GM18508 (cell line): ENCODE measurements at regions not wholly inside any gene's neighbourhood (a gene's known extent, or its start where the extent isn't known, plus 50 kb on each side); places are given as distances from the start of the nearest gene placed in this dataset.

Experiments used
- ATAC-seq: cut with Tn5 transposase; IDR thresholded peaks from one replicate; pipeline ENCODE4 v1.9.1; 2021; ENCODE audit warnings: moderate number of reproducible peaks; ENCODE audit not compliant: insufficient read depth, unreplicated experiment

DNA sequence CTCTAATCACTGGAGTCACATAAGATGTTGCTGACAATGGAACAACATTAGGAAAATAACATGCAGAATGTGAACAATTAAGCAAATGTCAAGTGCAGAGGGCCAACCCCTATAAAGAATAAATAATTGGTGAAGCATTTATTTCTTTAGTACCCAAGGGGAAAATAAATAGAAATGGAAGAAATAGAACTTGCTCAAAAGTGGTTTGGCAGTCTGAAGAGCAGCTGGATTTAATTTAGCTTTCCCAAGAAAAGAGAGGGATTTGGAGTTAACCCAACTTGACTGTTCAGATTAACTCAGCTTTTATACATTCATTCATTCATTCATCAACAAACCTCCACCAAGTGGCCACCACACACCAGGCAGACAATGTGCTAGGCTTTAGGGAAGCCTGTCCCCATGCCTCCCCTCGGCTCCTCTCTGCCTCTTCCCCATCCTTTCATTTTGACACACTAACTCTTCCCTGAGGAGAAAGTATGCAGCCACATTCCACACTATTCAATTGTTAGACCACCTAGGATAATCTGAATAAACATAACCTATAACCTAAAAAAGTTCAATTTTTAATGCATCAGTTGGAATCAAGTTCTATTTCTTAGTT is 295.5 kb downstream of the AHR start:
- ATAC-seq = no peak

DNA sequence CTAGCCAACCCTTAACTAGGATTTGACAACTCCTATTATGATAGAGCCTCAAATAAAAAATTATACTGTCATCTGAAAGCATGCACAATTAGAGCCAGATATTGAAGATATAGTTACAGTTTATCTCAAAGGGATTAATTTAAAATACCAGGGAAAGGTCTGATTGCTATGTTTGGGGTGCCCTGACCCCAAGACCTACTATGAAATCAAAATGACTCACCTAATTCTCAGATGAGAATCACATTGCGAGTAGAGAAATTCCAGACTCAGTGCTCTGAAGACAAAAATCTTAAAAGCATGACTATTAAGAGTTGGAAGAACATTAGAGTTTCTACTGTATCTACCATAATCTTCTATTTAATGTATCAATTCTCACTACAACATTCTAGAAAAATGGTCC is 297.1 kb downstream of the AHR start:
- ATAC-seq = no peak

DNA sequence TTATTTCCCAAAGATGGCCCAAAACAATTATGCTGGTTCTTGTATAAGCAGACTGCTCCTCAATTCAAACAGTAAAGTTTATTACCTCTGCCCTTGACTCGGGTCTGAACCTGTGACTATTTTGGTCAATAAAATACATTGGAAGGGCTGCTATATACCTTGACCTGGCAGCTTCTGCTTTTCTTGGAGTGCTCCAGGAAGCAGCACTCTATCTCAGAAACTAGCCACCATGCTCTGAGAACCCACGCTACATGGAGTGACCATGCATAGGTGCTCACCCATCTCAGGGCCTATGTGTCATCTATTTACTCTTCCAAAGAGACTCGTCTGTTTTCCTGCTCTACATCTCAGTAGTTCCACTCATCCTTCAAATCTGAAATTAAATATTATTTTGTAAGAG is 299.9 kb downstream of the AHR start:
- no peak for ATAC-seq

DNA sequence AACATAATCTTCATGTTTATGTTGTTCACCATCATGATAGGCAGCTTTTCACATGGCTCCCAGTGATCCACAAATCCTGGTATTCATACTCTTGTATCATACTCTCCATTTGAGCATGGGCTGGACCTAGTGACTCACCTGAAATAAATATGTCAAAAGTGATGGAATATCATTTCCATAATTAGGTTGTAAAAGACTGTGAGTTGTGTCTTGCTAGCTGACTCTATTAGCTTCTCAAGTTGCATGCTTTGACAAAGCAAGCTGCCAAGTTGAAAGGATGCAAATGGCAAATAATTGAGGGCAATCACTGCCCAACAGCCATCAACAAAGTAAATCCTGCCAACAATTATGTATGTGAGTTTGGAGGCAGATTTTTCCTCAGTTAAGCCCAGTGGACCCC is 300.4 kb downstream of the AHR start:
- ATAC-seq = no peak

DNA sequence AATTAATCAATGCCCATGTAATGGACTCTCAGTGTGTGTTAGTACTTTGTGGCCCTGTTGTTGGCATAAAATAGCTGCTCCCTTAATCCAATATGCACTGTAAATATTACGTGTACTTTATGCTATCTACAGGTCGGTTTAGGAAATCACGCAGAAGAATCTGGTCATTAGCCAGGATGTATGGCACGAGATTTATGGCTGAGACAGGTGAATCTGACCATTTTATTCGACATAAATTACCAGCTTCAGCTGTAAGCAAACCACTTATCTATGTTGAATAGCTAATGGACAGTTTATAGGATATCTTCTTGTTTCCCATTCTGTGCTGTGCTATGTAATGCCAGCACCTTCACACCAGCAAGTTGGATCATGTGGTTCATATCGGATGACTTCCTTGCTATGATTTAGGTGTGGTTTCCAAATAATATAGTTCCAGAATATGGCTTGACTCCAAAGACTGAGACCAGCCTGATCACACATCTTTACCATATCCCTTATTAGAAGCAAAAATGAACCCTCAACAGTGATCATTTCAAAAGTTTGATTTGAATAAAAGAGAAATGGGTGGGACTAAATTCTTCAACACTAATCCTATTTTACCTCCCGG is 301.4 kb downstream of the AHR start:
- no peak for ATAC-seq

DNA sequence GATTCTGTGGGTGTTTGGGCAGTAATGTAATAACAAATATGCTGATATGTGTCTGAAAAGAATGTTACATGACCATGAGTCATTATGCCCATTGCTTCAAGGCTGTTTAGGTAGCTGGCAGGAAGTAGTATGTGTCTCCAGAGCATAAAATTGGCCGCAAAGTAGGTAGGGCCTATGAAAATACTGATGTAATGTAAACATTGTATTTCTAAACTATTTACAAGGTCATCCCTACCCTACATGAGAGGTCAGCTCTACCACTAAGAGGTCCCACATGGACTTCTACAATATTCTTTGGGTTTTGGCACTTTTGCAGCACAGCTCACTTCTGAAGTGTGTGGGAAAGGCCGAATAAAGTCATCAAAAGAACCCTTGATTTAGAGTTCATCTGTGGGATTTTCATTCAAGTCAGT is 301.9 kb downstream of the AHR start:
- no peak for ATAC-seq

DNA sequence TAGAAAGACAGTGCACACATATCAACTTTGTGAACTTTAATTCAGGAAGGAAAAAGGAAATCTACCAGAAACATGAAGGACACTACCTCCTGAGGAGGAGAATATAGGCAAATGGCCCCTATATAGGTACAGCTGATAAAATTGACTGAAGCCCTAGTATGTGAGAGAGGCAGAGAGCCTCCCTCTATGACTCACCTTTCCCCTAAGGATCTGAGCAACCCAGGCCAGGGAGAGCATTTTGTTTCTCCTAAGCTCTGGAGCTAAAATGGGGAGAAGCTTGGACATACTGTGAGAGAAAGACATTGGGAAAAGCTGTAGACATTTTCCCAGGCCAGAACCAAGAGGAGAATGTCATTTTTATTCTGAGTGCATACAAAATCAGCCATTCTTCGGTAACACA is 303.5 kb downstream of the AHR start:
- no peak for ATAC-seq

DNA sequence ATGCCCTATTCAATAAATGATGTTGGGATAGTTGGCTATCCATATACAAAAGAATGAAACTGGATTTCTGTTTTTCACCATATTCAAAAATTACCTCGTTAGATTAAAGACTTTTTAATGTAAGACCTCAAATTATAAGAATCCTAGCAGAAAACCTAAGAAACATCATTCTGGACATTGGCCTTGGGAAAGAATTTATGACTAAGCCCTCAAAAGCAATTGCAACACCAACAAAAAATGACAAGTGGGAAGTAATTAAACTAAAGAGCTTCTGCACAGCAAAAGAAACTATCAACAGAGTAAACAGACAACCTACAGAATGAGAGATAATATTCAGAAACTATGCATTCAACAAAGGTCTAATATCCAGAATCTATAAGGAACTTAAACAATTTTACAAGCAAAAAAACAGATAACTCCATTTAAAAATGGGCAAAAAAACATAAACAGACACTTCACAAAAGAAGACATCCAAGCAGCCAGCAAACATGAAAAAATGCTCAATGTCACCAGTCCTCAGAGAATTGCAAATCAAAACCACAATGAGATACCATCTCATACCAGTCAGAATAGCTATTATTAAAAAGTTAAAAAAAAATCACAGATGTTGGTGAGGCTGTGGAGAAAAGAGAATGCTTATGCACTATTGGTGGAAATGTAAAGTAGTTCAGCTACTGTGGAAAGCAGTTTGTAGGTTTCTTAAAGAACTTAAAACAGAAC is 309.8 kb downstream of the AHR start:
- no peak for ATAC-seq

DNA sequence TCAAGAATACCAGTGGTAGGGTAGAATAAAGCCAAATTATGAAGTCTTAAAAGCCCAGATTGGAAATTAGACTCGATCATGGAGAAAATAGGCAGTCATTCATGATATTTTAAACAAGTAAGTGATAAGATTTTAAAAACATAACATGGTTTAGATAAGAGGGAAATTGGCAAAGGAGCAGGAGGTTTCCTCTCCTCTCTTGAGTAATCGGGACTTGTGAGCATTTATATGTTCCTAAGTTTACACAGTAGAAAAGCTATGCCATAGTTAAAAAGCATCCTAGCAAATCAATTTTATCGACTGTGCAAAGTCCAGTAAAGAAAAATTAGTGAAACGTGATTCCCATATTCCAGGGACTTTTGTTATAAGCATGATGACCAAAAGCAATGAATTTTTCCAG is 313.2 kb downstream of the AHR start:
- no peak for ATAC-seq

DNA sequence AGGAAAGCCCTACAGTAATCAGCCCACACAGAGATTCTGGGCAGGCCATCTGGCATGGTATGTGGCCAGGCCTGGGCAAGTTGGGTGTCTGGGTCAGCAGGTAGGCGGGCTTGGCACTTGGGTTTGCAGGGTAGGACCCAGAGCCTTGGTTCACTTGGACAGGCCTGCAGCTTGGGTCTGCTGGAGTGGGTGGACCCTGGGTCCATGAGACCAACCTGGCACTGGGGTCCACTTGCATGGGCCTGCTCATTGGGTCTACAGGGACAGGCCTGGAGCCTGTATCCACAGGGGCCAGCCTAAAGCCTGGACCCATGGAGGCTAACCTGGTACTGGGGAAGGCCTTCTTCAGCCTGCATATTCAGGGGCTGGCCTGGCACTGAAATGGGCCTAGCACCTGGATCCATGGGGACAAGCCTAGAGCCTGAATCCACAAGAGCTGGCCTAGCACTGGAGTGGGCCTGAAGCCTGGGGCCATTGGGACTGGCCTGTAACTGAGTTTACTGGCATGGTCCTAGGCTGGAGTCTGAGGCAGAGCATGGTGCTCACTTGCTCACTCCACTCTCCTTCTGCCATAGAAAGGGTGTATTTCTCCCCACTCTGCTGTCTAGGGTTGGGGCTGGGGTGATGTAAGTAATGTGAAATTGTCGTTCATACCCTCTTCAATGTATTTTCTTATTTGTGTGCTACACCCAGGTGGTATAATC is 315.0 kb downstream of the AHR start:
- no peak for ATAC-seq

DNA sequence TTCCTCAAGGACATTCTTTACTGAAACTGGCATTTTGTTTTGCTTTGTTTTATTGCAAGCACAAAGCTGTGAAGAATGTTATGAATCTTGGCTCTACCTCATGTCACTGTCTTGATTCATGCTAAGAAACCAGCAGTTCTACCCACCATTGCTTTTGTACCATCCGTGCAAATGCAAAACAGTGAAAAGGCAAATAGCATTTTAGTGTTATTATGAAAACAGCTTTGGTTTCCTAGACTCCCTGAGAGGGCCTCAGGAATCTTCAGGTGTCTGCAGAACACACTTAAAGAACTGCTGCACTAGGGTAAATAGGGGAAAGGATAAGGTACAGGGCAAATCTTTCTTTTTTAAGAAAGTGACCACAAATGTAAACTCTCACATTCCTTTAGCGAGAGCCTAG is 318.9 kb downstream of the AHR start:
- ATAC-seq = no peak

DNA sequence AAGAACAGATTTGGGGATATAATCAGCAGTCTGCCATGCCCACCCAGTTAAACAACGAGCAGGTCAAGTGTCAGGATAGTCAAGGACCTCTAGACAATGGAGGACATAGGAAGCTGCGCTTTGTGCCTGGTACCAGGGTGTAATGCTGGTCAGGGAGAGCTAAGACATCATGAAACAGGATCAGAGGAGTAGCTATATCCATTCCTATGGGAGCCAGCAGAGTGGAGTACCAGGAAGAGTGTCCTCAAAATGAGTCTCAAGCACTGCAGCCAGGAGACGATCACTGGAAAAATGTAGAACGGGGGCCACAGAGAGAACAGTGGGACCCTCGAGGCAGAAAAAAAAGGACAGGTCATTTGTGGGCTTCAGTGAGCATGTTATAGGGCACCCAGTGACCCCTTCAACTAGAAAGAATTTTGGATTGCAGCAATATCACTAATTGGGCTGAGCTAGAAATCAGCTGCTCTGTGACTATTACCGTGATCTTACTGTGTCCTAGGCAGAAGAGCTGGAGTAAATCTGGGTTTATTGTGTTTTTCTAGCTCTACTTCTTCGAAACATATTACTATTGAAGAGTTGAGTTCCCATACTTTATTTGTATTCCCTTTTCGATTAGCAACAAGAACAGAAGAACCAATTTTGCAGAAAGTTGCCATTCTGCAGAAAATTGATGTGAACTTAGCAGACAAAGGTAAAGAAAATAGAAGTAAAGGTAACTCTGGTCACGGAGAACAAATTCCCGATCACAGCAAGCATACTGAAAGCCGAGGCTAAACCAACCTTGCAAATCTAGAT is 319.6 kb downstream of the AHR start:
- no peak for ATAC-seq

DNA sequence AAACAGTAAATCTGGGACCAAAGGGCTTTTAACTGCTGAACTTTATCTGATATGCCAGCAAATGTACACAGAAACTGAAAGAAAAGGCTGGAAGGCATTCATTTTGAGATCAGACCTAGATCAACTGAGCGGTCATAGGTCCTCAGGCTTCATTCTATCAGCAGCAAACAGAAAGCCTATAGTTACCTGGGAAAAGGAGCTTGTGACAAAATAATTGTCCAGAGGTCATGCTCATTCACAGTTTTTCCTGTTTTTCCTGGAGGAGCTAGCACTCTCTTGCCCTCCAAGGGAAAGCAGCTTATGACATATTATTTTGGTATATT is 320.2 kb downstream of the AHR start:
- no peak for ATAC-seq

DNA sequence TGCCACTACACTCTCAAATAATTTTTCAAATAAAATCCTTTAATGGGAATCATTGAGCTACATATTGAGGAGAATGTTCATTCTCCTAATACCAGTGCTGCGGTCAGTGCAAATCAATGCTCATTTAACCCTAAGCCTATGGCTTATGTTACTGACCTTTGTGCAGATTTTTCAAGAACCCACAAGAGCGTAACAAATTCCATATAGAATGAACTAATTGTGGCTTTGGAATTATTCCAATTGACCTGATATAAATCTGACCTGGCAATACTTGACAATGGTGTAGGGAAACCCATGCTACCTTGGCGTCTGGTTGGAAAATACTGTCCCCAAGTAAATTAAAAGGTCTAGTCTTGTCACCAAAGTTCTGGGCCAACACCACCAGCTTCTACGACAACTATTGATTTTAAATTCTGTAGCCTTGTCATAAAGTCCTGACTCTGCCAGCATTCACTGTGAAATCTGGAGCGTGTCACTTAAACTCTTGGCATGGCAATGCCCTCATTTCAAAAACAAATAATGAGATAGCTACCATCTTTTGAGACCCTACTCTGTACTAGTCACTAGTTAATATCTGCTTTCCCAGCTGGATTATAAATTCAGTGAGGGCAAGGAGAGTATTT is 320.9 kb downstream of the AHR start:
- no peak for ATAC-seq

DNA sequence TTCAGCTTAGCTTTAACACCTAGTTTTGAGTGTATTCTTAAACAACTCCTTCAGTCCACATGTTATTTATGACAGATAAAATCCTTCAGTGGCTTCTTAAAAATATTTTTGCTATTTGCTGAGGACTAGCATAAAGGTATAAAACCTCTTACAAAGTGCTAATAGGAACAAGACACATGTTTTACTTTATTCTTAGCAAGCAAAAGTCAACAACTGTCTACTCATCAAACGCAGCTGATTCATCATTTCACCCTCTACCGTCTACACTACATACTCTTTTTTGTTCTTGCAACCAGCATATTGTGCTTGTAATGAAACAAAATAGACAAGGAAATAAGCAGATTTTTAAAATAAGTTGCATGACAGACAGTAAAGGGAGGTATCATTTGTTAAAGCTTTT is 319.7 kb downstream of the SNX13 start:
- ATAC-seq = no peak

DNA sequence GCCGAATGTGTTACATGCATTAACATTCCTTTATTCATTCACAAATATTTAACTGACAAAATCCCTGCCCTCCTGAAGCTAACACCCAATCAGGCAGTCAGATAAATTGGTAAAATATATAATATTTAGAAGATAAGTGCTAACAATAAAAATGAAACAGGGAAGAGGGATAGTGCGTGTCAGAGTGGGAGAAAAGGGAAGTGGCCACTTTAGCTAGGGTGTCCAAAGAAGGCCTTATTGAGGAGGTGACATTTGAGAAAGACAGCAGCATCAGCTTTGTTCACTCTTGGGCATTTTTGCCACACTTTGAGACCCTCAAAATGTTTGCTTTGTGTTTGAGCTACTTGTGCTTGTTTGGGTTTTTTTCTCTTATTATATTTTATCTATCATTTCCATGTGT is 317.8 kb downstream of the SNX13 start:
- ATAC-seq = no peak

DNA sequence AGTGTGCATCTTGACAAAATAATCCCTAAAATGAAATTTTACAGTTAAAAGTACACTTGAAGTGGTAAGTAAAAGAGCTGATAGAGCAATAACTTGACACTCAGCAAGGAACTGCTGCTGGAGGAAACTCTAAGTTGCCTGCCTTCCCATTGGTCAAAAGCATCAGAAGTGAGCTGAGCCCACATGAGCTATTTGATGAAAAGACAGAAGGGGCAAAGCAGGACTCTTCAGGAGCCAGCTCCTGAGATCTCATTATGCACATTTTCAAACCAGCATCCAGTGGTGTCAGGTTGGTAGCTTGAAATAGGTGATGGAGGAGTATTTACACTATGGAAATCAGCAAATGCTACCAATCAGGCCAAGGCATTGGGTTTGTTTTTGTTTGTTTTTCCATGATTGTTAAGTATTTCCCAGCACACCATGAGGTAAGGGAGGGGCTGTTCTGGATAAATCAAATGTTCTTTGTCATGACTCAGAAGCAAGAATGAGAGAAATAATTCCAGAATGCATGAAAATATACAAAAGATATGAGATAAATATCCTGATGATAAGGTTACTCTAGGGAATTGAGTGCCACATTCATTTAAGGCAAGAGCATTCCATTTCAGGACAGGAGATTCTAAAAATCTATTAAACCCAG is 316.6 kb downstream of the SNX13 start:
- ATAC-seq = no peak

DNA sequence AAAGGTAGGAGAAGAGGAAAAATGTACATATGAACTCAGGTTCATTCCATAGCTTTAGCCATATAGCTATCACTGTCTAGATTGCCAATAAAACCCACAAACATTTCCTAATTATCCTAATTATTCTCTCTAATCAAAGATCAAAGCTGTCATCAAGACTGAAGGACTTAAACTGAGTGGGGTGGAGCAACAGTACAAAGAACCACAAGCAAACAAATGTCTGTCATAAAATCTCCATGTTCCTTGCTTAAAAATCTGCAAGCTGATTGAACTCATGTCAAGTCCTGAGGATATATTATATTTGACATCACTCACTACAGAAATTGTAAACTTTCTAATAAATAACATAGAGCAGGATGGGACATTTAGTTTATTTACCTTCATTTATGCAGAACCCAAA is 315.9 kb downstream of the SNX13 start:
- no peak for ATAC-seq

DNA sequence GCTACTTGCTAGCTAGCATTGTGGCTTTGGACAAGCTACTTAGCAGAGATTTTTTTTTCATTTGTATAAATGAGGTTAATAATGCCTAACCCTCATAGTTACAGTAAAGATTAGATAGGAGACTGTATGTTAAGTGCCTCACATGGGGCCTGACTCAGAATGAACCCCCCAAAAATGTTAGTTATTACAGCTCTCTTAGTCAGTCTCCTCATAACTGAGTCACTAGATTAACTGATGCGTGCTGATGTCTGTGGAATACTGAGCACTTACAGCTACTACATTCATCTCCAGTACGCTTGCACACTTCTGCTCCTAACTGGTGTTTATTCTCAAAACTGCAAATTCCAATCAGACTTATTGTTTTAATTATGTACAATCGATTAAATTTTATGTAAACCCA is 315.3 kb downstream of the SNX13 start:
- no peak for ATAC-seq

DNA sequence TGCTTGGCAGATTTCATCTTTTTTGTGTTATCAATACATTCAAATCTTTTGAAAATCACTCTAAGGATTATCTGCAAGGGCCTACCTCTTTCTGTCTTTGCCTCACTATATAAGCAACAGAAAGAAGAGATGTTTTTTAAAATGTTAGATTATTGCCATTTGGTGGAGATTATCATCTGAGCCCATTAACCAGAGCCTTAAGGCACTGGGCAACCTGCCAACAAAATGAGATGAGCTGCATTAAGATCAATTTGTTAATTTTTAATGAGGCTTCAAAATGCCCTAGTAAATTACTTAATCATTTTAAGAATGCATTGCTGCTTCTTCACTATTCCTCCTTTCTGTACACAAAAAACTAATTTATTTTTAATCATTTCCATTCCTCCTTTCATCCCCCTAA is 314.1 kb downstream of the SNX13 start:
- ATAC-seq = no peak
